Mesodermal cell (in vitro differentiated cells): ENCODE measurements at regions not wholly inside any gene's neighbourhood (a gene's known extent, or its start where the extent isn't known, plus 50 kb on each side); places are given as distances from the start of the nearest gene placed in this dataset.

Source experiments
- H3K27ac ChIP-seq: 2 replicates; pipeline ENCODE4 v1.7.0; 2013; ENCODE audit warnings: mild to moderate bottlenecking, low read depth, low read length, moderate library complexity; ENCODE audit not compliant: severe bottlenecking
- H3K36me3 ChIP-seq: 2 replicates; pipeline ENCODE4 v1.7.1; 2013; ENCODE audit warnings: mild to moderate bottlenecking, low read length, moderate library complexity; ENCODE audit not compliant: control insufficient read depth, insufficient read depth
- H3K4me1 ChIP-seq: one replicate; pipeline ENCODE4 v1.7.1; 2013; ENCODE audit warnings: mild to moderate bottlenecking, low read length; ENCODE audit not compliant: insufficient read depth, control insufficient read depth, poor library complexity, severe bottlenecking
- H3K4me3 ChIP-seq: 2 replicates; pipeline ENCODE4 v1.7.0; 2013; ENCODE audit warnings: low read length, control low read depth, mild to moderate bottlenecking; ENCODE audit not compliant: insufficient read depth, poor library complexity, severe bottlenecking; ENCODE audit errors: extremely low read depth
- H3K9me3 ChIP-seq: 2 replicates; pipeline ENCODE4 v1.7.1; 2013; ENCODE audit warnings: mild to moderate bottlenecking, low read length, moderate library complexity; ENCODE audit not compliant: control insufficient read depth
- whole genome bisulfite sequencing, 2 experiments: methylation state at CpG; one replicate each; pipeline ENCODE4 v1.1.5; 2013; ENCODE audit warnings: missing lambda C conversion rate in 2 of 2; ENCODE audit not compliant: insufficient coverage in 2 of 2; 5-methylcytosine and 5-hydroxymethylcytosine counted together

GRCh38 chr20:60124776-60125381 is 166.7 kb downstream of the CDH26 start:
- Histone ChIP-seq H3K9me3 (no peaks in the 10 kb centered on the region), H3K4me3 (no peak overlapping the region), H3K36me3 (no peaks in the 10 kb centered on the region), H3K4me1 (no peaks in the 10 kb centered on the region), H3K27ac (no peak overlapping the region)
- 72 to 73% methylated on average over 2 of the region's 3 CpGs for WGBS, 2 experiments

- H3K4me1 ChIP-seq = no peaks in the 10 kb centered on the region
- no peaks in the 10 kb centered on the region for H3K36me3 ChIP-seq
- H3K9me3 ChIP-seq = no peaks in the 10 kb centered on the region
- no peak overlapping the region for H3K4me3 ChIP-seq
- WGBS, 2 experiments = 89 to 92% methylated on average over 7 to 8 of the region's 8 CpGs
- no peak overlapping the region for H3K27ac ChIP-seq
Measured at GRCh38 chr20:60125513-60125912, 167.3 kb downstream of the CDH26 start.

GRCh38 chr20:60126975-60127374 is 168.8 kb downstream of the CDH26 start:
- Histone ChIP-seq H3K36me3 (no peaks in the 10 kb centered on the region), H3K4me3 (no peak overlapping the region), H3K27ac (no peak overlapping the region), H3K4me1 (no peaks in the 10 kb centered on the region), H3K9me3 (no peaks in the 10 kb centered on the region)
- WGBS, 2 experiments = 63% methylated on average over 1 of the region's 1 CpG; no CpG with 5 or more reads in 1 of the 2 experiments

- no peaks in the 10 kb centered on the region for H3K36me3 ChIP-seq
- H3K27ac ChIP-seq = no peak overlapping the region
- WGBS, 2 experiments = 45 to 72% methylated on average over 6 of the region's 6 CpGs
- H3K9me3 ChIP-seq = no peaks in the 10 kb centered on the region
- H3K4me1 ChIP-seq = no peaks in the 10 kb centered on the region
- H3K4me3 ChIP-seq = no peak overlapping the region
Measured at GRCh38 chr20:60131375-60131774, 173.2 kb downstream of the CDH26 start.

GRCh38 chr20:60132162-60132826 is 174.1 kb downstream of the CDH26 start:
- Histone ChIP-seq H3K4me3 (no peak overlapping the region), H3K4me1 (no peaks in the 10 kb centered on the region), H3K9me3 (no peaks in the 10 kb centered on the region), H3K36me3 (no peaks in the 10 kb centered on the region), H3K27ac (no peak overlapping the region)
- WGBS, 2 experiments = 94 to 98% methylated on average over 7 of the region's 8 CpGs

GRCh38 chr20:60132827-60133670 is 174.8 kb downstream of the CDH26 start:
- no peak overlapping the region for H3K27ac ChIP-seq
- H3K36me3 ChIP-seq = no peaks in the 10 kb centered on the region
- WGBS, 2 experiments = 92 to 94% methylated on average over 12 to 13 of the region's 14 CpGs
- no peak overlapping the region for H3K4me3 ChIP-seq
- no peaks in the 10 kb centered on the region for H3K9me3 ChIP-seq
- H3K4me1 ChIP-seq = no peaks in the 10 kb centered on the region

GRCh38 chr20:60135276-60135675 is 177.1 kb downstream of the CDH26 start:
- H3K4me3 ChIP-seq = no peak overlapping the region
- H3K27ac ChIP-seq = no peak overlapping the region
- H3K9me3 ChIP-seq = no peaks in the 10 kb centered on the region
- WGBS, 2 experiments = 94% methylated on average over 2 to 4 of the region's 4 CpGs
- no peaks in the 10 kb centered on the region for H3K36me3 ChIP-seq
- H3K4me1 ChIP-seq = no peaks in the 10 kb centered on the region

GRCh38 chr20:60136645-60137401 is 178.6 kb downstream of the CDH26 start:
- WGBS, 2 experiments = 94 to 98% methylated on average over 5 of the region's 7 CpGs
- no peak overlapping the region for H3K4me3 ChIP-seq

GRCh38 chr20:60137657-60138245 is 179.5 kb downstream of the CDH26 start:
- no peaks in the 10 kb centered on the region for H3K9me3 ChIP-seq
- H3K4me1 ChIP-seq = no peaks in the 10 kb centered on the region
- no peaks in the 10 kb centered on the region for H3K36me3 ChIP-seq
- no CpG with 5 or more reads among the region's 3 CpGs for WGBS, 2 experiments
- H3K27ac ChIP-seq = no peak overlapping the region
- no peak overlapping the region for H3K4me3 ChIP-seq

More at GRCh38 chr20:60136645-60137401, 178.6 kb downstream of the CDH26 start:
- Histone ChIP-seq H3K9me3 (no peaks in the 10 kb centered on the region), H3K36me3 (no peaks in the 10 kb centered on the region), H3K27ac (no peak overlapping the region), H3K4me1 (no peaks in the 10 kb centered on the region)
